ENCODE measurements at regions not wholly inside any gene's neighbourhood (a gene's known extent, or its start where the extent isn't known, plus 50 kb on each side); places are given as distances from the start of the nearest gene placed in this dataset.

- no peak for DNase-seq
Measured at GRCh38 chr4:84441758-84442377, 57.2 kb downstream of the NKX6-1 start.

- DNase-seq, result no peak
Measured at GRCh38 chr4:84439996-84440395, 59.1 kb downstream of the NKX6-1 start.

DNA sequence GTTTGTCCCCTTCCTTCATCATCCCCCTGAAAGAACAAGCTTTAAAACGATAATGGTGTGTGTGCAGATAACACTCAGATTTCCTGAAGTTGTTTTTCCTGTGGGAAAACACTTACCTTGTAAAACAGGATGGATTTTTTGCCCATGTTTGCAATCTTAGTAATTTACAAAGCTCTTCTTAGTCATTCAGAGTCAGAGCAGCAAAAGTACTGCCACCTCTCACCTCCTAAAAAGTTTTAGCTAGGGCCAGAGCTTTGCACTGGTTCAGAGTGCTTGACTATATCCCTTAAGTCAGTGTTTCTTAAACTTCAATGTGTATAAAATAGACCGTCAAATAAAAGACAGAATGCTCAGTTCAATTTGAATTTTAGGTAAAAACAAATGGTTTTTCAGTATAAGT is 62.3 kb downstream of the NKX6-1 start:
- DNase-seq, result no peak

- no peak for DNase-seq
Measured at GRCh38 chr4:84434344-84434743, 64.7 kb downstream of the NKX6-1 start.

GRCh38 chr4:84433633-84434222 is 65.4 kb downstream of the NKX6-1 start:
- no peak for DNase-seq

DNA sequence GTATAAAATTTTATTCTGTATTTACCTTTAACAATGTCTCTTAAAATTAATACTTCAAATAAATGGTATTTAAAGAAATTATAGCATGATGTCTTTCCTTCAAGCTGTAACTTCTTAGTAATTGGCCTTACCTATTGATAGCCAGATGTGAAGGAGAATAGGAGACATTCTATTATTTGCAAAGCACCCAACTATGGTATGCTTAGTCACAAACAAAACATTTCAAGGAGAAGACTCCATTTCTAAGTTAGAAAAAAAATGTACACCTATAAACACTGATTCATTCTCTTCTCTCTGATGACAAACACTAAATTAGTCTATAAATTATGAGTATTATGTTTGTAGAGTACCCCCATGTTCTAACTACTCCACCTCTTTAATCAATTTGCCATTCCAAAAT is 66.4 kb downstream of the NKX6-1 start:
- DNase-seq, result no peak

DNA sequence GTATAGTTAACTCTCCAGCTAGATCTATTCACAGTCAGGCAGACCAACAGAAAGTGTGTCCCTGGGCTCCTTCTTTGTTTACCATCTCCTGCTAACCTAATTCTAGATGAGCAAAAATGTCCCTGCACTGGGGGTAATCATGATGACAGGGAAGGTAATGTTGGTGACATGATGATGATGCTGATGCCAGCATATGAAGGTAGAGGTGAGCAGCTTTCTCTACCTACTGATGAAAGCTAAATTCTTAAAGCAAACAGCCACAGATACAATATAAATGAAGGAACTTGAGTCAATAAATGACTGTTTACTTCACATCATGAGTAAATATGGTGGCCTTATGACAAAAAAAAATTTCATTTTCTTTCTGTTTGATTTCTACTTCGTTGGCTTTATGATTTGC is 78.5 kb downstream of the NKX6-1 start:
- DNase-seq, result peak; percentile 35

DNA sequence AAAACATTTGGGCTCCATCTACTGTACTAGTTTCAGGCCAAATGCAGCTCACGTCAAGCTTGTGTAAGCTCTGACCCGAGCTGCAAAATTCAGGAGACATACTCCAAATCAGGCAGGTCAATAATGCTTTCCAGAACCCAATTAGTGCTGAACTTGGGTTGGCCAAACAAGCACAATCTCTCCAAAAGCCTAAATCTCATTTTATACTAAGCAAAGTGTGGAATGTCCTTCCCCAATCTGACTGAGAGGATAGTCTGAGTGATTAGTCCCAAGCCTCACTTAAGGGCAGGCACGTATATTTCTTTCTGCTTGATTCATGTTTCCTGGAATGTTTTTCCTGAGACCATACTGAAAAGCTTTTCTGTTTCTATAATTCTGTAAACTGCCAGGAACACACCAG is 79.9 kb downstream of the NKX6-1 start:
- DNase-seq, result no peak

GRCh38 chr4:84417997-84418709 is 80.9 kb downstream of the NKX6-1 start:
- peak; percentile 88 for DNase-seq

DNA sequence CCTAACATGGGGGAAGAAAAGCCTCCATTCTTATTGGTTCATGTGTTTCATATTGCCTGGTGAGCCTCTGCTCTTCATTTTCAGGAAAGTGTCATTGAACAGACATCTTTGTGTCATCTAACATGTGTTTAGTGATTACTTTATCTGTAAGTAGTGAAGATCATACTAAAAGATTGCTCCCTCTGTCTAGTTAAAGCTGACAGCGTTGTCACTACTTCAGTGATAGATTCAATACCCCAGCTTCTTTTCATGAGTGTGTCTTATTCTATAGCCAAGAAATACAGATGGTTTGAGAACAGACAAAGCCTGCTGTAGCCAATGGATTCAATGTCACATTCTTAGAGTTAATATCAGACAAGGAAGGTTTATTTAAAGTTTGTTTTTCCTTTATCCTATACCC is 85.1 kb downstream of the NKX6-1 start:
- no peak for DNase-seq

GRCh38 chr4:84413480-84413879 is 85.6 kb downstream of the NKX6-1 start:
- no peak for DNase-seq

- no peak for DNase-seq
Measured at GRCh38 chr4:84412062-84412461, 87.0 kb downstream of the NKX6-1 start.

DNA sequence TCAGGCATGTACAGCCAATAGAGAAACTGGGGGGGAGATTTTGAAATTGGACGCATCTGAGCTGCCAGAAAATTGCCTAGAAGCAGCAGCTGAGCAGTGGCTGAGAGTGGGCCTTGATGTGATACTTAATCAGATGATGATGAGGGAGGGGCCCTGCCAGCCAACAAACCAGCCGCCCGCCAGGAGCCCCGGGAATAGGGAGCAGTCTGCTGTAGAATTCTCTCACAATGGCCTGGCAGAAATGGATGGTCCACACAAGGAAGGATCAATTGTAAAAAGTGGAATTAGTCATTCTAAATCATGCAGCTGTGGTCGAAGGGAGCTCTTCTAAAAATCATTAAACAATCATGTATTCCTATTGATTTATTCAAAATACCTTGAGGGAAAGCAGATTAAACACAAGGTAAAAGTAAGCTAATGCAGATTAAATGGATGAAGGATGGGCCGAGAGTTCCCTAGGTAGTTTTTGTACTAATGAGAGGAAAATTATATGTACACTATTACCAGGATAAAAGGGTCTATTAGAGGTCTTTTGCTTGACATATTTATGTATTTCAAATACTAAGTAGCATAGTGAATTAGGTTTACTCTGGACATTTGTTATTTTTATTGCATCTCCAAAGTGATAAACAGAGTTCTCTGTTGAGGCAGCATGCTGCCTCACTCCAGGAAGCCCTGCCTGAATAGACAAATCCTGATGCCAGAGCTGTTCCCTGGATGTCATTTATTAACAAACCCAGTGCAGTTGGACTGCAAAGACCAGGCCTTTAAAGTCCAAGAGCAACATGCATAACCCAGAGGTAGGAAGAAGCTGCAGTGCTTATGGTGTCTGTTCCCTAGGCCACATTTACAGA is 91.3 kb downstream of the NKX6-1 start:
- no peak for DNase-seq

DNA sequence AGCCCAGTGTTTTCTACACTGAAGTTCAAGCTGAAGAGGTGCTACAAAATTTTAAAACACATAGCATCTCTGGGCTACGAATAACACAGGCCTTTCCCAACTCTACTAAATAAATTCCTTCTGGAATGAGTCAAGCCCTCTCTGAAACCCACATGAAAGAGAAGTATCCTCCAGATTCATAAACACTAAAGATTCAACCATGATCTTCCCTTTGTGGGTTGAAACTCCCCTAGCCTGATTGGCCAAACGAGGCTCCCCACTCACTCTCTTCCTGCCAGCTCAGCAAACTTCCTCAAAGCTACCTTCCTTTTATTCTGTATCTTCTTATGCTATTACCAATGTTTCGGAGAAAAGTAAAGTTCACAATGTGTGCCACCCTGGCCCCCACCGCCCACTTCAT is 95.4 kb downstream of the NKX6-1 start:
- DNase-seq, result no peak

GRCh38 chr4:84401701-84402306 is 97.3 kb downstream of the NKX6-1 start:
- DNase-seq, result no peak

DNA sequence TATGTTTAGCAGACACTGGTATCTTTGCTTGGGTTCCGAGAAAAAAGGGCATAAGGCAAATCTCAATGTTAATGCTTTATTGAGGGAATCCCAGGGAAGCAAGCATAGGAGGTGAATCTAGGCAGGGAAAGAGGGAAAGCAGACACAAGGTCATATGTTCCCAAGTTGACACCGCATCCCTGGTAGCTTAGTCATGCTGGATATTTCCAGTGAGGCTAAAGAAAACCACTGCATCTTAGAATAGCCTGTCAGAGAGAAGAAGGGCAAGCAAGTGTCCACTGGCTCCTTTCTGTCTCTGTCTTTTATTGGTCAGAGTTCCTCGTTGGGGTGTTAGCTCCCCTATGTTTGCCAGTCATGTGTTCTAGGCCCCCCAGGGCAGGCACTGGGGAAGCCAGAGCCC is 104.7 kb downstream of the NKX6-1 start:
- DNase-seq, result no peak

DNA sequence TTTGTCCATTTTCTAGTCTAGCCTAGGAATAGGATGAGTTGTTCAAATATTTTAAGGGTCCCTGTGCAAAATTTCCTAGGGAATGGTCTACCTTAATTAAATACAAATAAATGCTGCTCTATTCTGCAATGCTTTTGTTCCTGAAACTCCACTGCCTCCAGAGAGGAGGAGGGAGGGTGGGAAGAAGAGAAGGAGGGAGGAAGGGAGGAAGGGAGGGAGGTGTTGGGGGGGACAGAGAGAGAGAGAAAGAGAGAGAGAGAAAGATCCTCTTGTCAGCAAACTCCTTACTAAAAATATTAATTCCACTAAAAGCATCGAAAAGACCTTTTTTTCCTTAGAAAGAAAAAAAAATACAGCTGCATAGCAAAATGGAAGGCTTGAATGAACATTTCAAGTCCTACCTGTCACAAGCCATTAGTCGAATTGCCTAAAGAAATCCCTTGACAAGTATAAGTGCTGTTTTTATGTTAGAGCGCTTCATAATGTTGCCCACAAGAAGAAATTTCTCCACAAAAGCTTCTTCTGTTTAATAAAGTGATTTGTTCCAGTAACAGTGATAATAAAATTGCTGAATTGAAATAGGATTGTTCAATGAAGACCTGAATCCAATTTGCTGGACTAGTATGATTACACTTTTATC is 106.0 kb downstream of the NKX6-1 start:
- no peak for DNase-seq

GRCh38 chr4:84389406-84389805 is 109.7 kb downstream of the NKX6-1 start:
- DNase-seq, result no peak

DNA sequence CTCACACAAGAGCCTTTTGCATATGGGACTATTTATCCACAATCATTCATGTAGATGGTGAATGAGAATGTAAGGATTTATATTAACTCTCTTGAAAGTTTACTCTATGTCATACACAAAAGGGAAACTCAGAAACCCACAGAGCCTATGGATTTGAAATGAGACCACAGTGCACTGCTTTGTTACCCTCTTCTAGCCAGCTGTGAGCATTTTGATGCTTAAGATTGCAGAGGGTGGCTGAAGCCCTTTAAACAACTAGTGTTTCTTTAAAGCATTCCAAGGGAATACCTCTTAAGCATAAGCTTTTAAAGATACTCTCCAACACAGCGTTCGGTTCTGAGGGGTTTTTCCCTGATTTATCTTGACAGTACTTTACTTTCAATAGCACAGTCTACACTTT is 113.9 kb downstream of the NKX6-1 start:
- no peak for DNase-seq

- DNase-seq, result no peak
Measured at GRCh38 chr4:84384801-84385200, 114.3 kb downstream of the NKX6-1 start.

- DNase-seq, result no peak
Measured at GRCh38 chr4:84381759-84382158, 117.3 kb downstream of the NKX6-1 start.

DNA sequence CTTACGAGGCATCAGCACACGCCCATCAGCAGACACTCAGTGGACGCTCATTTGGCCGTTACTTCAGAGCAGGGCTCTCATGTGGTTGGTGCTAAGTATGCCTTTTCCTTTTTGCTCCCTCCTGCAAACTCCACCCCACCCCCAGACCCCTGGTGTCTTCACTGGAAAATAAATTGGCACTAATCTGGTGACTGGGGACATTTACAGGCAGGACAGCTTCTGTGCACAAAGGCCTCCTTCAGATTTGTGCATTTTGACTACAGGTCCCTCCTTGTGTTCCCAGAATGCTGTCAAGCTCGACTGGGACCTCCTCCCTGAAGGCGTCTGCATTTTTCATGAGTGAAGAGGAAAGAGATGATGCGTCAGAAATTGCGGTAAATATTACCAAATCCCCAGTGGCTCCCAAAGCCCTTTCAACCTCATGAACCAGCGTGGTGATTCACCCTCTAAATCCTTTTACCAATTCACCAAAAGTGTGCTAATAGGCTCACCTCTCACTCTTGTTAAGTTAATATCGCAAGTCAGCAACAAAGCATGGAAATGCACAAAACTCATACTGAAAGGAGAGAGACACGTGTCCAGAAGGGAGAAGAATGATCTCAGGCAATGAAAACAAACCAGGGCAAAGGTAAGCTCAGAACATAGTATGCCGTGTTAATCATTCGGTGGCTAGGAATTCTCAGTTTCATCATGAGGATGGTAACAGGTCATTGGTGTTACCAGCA is 119.0 kb downstream of the NKX6-1 start:
- no peak for DNase-seq

Measured in DMS53 (cell line).